Gastroesophageal sphincter (tissue), 3 donors: ENCODE measurements at regions not wholly inside any gene's neighbourhood (a gene's known extent, or its start where the extent isn't known, plus 50 kb on each side); places are given as distances from the start of the nearest gene placed in this dataset.

Experiments
- CTCF ChIP-seq, 4 experiments: fragments of 200-600 bp in 2 of 4; fragments of 450-650 bp in 2 of 4; sonication (generic) in 1 of 4; IDR thresholded peaks; one replicate each; pipeline ENCODE4 v1.5.1; 2017 to 2019; ENCODE audit warnings: antibody characterized with exemption in 4 of 4, mild to moderate bottlenecking in 2 of 4, moderate library complexity in 2 of 4
- EP300 ChIP-seq: sonication (generic); formaldehyde crosslinking; IDR thresholded peaks from one replicate; pipeline ENCODE4 v1.6.1; 2017; ENCODE audit warnings: antibody characterized with exemption, mild to moderate bottlenecking
- POLR2A ChIP-seq, 2 donors: fragments of 450-650 bp; IDR thresholded peaks; one replicate each; pipeline ENCODE4 v1.6.1; 2017; ENCODE audit warnings: antibody characterized with exemption in 2 of 2, mild to moderate bottlenecking in 2 of 2, moderate library complexity in 1 of 2

DNA sequence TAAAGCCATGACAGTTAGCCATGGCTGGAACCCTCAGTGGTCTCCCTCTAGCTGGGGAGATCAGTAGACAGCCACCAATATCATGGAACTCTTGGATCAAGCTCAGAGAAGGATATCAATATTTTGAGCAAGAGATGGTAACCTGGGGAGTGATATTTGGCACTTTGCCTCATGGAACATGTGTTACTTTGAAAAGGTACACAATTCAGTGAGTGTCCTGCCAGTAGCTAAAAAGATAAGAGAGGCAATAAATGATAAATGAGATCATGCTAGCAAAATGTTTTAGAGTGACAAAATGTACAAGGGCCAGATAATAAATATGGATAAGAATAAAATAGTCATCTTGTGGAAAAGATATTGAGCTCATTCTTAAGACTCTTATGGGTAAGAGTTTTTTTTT, 1618.7 kb downstream of the OLFM4 start:
- no peak for TF ChIP-seq CTCF (IDR thresholded peaks at IDR 0.05)
- no peak for TF ChIP-seq EP300
- no peak for TF ChIP-seq POLR2A (IDR thresholded peaks at IDR 0.05)
